HL-60 (cell line): ENCODE measurements at regions not wholly inside any gene's neighbourhood (a gene's known extent, or its start where the extent isn't known, plus 50 kb on each side); places are given as distances from the start of the nearest gene placed in this dataset.
"Not testable (repeated sequence)": the region's sequence is repeated elsewhere in the genome, so short reads cannot be mapped to it uniquely, and the experiment has no call there.

ENCODE experiments used
- DNase-seq, 2 experiments: peaks; one replicate each; pipeline ENCODE4 v3.0.0-alpha.2; 2010 to 2020; ENCODE audit warnings: low read depth in 1 of 2, low spot score in 1 of 2
- H3K27ac ChIP-seq: fragments of 250-450 bp; sonication (Bioruptor Pico); replicated peaks from 2 replicates; pipeline ENCODE4 v1.5.1; 2020; ENCODE audit warnings: mild to moderate bottlenecking, moderate library complexity
- H3K27me3 ChIP-seq: fragments of 250-450 bp; sonication (Bioruptor Pico); 2 replicates; pipeline ENCODE4 v1.5.1; 2021; ENCODE audit warnings: mild to moderate bottlenecking, moderate library complexity; ENCODE audit not compliant: insufficient read depth, poor library complexity, severe bottlenecking
- H3K4me3 ChIP-seq: replicated peaks from 2 replicates; pipeline ENCODE4 v1.5.1; 2011; ENCODE audit warnings: mild to moderate bottlenecking, control low read depth, low read length; ENCODE audit not compliant: insufficient read depth
- GABPA ChIP-seq: IDR thresholded peaks from 2 replicates; pipeline ENCODE4 v1.6.1; 2012; ENCODE audit warnings: low read depth
- POLR2AphosphoS5 ChIP-seq: IDR thresholded peaks from 2 replicates; pipeline ENCODE4 v1.6.1; 2012; ENCODE audit warnings: low read depth
- SPI1 ChIP-seq: IDR thresholded peaks from 2 replicates; pipeline ENCODE4 v1.6.1; 2012; ENCODE audit warnings: low read depth, mild to moderate bottlenecking, borderline replicate concordance
- TF ChIP-seq, protein P1 (sequence below): IDR thresholded peaks from 2 replicates; pipeline ENCODE4 v1.6.1; 2012; ENCODE audit warnings: low read depth; ENCODE audit not compliant: insufficient replicate concordance
- TF ChIP-seq, protein P2 (sequence below): IDR thresholded peaks from one replicate; pipeline ENCODE4 v1.5.1; 2011; ENCODE audit warnings: low read length, control low read depth, inconsistent platforms; ENCODE audit not compliant: insufficient read depth

DNA sequence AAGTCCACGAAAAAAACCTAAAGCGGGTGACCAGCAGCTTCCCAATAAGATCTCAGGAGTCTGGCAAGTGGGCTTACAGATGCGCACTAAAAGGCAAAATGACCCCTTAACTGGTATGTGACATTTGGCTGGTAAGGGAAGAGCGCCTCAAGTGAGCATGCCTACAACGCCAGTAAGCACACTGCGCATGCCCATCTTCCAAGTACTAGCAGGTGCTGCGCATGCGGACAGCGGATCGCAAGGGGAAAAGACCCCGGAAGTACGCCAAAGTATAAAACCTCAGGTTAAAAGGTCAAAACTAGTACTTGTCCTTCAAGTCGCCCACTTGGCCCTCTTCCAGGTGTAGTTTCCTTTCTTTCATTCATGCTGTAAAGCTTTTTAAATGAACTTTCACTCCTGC, 518.5 kb upstream of the MDGA2 start:
- H3K27me3 ChIP-seq, result no peaks in the 10 kb centered on the region
- DNase-seq, result no peak
- no peak overlapping the region for H3K27ac ChIP-seq
- no peak overlapping the region for H3K4me3 ChIP-seq
- no peak for TF ChIP-seq SPI1
- no peak for TF ChIP-seq POLR2AphosphoS5
- TF ChIP-seq, protein P1, sequence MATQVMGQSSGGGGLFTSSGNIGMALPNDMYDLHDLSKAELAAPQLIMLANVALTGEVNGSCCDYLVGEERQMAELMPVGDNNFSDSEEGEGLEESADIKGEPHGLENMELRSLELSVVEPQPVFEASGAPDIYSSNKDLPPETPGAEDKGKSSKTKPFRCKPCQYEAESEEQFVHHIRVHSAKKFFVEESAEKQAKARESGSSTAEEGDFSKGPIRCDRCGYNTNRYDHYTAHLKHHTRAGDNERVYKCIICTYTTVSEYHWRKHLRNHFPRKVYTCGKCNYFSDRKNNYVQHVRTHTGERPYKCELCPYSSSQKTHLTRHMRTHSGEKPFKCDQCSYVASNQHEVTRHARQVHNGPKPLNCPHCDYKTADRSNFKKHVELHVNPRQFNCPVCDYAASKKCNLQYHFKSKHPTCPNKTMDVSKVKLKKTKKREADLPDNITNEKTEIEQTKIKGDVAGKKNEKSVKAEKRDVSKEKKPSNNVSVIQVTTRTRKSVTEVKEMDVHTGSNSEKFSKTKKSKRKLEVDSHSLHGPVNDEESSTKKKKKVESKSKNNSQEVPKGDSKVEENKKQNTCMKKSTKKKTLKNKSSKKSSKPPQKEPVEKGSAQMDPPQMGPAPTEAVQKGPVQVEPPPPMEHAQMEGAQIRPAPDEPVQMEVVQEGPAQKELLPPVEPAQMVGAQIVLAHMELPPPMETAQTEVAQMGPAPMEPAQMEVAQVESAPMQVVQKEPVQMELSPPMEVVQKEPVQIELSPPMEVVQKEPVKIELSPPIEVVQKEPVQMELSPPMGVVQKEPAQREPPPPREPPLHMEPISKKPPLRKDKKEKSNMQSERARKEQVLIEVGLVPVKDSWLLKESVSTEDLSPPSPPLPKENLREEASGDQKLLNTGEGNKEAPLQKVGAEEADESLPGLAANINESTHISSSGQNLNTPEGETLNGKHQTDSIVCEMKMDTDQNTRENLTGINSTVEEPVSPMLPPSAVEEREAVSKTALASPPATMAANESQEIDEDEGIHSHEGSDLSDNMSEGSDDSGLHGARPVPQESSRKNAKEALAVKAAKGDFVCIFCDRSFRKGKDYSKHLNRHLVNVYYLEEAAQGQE, result no peak
- no peak for TF ChIP-seq GABPA
- TF ChIP-seq, protein P2, sequence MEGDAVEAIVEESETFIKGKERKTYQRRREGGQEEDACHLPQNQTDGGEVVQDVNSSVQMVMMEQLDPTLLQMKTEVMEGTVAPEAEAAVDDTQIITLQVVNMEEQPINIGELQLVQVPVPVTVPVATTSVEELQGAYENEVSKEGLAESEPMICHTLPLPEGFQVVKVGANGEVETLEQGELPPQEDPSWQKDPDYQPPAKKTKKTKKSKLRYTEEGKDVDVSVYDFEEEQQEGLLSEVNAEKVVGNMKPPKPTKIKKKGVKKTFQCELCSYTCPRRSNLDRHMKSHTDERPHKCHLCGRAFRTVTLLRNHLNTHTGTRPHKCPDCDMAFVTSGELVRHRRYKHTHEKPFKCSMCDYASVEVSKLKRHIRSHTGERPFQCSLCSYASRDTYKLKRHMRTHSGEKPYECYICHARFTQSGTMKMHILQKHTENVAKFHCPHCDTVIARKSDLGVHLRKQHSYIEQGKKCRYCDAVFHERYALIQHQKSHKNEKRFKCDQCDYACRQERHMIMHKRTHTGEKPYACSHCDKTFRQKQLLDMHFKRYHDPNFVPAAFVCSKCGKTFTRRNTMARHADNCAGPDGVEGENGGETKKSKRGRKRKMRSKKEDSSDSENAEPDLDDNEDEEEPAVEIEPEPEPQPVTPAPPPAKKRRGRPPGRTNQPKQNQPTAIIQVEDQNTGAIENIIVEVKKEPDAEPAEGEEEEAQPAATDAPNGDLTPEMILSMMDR, result no peak

DNA sequence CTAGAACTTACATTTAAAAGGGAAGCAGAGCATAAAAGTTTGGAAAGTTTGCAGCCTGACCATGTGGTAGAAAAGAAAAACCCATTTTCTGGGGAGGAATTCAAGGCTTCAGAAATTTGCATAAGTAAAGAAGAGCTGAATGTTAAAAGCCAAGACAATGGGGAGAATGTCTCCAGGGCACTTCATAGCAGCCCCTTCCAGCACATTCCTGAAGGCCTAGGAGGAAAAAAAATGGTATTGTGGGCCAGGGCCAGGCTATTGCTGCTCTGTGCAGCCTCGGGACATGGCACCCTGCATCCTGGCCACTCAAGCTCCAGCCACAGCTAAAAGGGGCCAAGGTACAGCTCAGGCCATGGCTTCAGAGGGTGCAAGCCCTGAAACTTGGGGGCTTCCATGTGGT, 474.2 kb upstream of the MDGA2 start:
- not testable (repeated sequence) for H3K27ac ChIP-seq, H3K4me3 ChIP-seq, DNase-seq, H3K27me3 ChIP-seq

DNA sequence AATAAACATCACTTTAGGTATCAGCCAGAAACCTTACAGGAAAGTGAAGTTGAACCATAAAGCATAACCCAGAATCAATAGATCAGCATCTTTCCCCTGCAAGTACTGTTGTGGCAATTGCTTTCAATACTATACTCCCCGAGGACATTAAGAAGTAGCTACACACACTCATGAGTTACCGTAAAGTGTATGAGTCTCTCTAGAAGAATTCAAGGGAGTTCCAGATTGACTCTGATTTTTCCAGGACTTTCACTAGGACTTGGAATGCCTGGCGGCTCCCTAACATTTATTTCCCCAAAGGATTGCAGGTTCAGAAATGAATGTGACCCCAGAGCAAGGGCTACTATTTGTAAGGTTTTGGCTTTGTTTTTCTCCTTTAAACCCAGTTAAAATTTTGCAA, 465.4 kb upstream of the MDGA2 start:
- Histone ChIP-seq H3K27ac (no peak overlapping the region), H3K27me3 (no peaks in the 10 kb centered on the region), H3K4me3 (no peak overlapping the region)
- no peak for TF ChIP-seq SPI1
- no peak for TF ChIP-seq POLR2AphosphoS5
- TF ChIP-seq, protein P2, result no peak
- TF ChIP-seq GABPA, result no peak
- TF ChIP-seq, protein P1, result no peak
- no peak for DNase-seq

DNA sequence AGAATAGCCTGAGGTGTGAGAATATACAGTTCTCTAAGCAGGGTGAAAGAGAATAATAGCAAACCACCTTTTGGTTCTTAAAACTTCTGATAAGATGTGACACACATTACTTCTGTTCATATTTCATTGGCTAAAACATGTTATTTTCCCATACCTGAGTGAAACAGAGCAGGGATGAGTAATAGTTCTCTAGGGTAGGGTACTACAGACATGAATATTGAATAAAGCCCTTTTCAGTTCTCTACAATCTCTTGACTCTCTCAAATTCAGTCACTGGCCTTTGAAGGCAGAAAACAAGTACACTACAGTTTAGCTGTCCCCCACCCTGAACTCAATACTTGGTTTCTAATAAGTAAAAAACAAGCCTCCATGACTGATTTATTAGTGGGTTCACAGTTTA, 454.1 kb upstream of the MDGA2 start:
- DNase-seq, result no peak
- H3K27me3 ChIP-seq, result no peaks in the 10 kb centered on the region
- no peak for TF ChIP-seq POLR2AphosphoS5
- TF ChIP-seq GABPA, result no peak
- no peak for TF ChIP-seq SPI1
- TF ChIP-seq, protein P2, result no peak
- TF ChIP-seq, protein P1, result no peak
- H3K27ac ChIP-seq, result no peak overlapping the region
- no peak overlapping the region for H3K4me3 ChIP-seq
